HEK293T (cell line): ENCODE measurements at regions not wholly inside any gene's neighbourhood (a gene's known extent, or its start where the extent isn't known, plus 50 kb on each side); places are given as distances from the start of the nearest gene placed in this dataset.

Experiments used
- ARNT ChIP-seq: fragments of 450-650 bp; IDR thresholded peaks from 2 replicates; pipeline ENCODE4 v1.6.1; 2017; ENCODE audit warnings: mild to moderate bottlenecking
- BHLHE40 ChIP-seq: fragments of 450-650 bp; IDR thresholded peaks from 2 replicates; pipeline ENCODE4 v1.6.1; 2016; ENCODE audit warnings: mild to moderate bottlenecking, moderate library complexity, borderline replicate concordance
- CTBP1 ChIP-seq: fragments of 450-650 bp; IDR thresholded peaks from 2 replicates; pipeline ENCODE4 v1.6.1; 2016; ENCODE audit warnings: borderline replicate concordance
- FOXA1 ChIP-seq: fragments of 450-650 bp; IDR thresholded peaks from 2 replicates; pipeline ENCODE4 v1.6.1; 2016; ENCODE audit warnings: mild to moderate bottlenecking
- FOXK2 ChIP-seq: fragments of 450-650 bp; IDR thresholded peaks from 2 replicates; pipeline ENCODE4 v1.6.1; 2016; ENCODE audit warnings: mild to moderate bottlenecking
- FOXM1 ChIP-seq: fragments of 450-650 bp; IDR thresholded peaks from 2 replicates; pipeline ENCODE4 v1.6.1; 2017; ENCODE audit warnings: mild to moderate bottlenecking, borderline replicate concordance
- L3MBTL2 ChIP-seq: fragments of 450-650 bp; conservative IDR thresholded peaks from 2 replicates; pipeline ENCODE4 v1.6.1; 2016; ENCODE audit warnings: mild to moderate bottlenecking
- LEF1 ChIP-seq: fragments of 450-650 bp; IDR thresholded peaks from 2 replicates; pipeline ENCODE4 v1.6.1; 2017; ENCODE audit warnings: mild to moderate bottlenecking, borderline replicate concordance
- PKNOX1 ChIP-seq: fragments of 450-650 bp; IDR thresholded peaks from 2 replicates; pipeline ENCODE4 v1.6.1; 2016
- SP1 ChIP-seq: fragments of 450-650 bp; IDR thresholded peaks from 2 replicates; pipeline ENCODE4 v1.6.1; 2017
- TARDBP ChIP-seq: fragments of 450-650 bp; IDR thresholded peaks from 2 replicates; pipeline ENCODE4 v1.6.1; 2016
- ZNF384 ChIP-seq: fragments of 450-650 bp; IDR thresholded peaks from 2 replicates; pipeline ENCODE4 v1.6.1; 2016

GRCh38 chr2:194205568-194206227, 1451.3 kb upstream of the SLC39A10 start:
- TF ChIP-seq TARDBP (no peak), BHLHE40 (no peak), LEF1 (no peak), ARNT (no peak), L3MBTL2 (no peak), ZNF384 (no peak), FOXM1 (no peak), FOXK2 (no peak), CTBP1 (no peak), PKNOX1 (no peak), SP1 (no peak), FOXA1 (no peak)
